DOHH2 (cell line): ENCODE measurements at regions not wholly inside any gene's neighbourhood (a gene's known extent, or its start where the extent isn't known, plus 50 kb on each side); places are given as distances from the start of the nearest gene placed in this dataset.
"Not testable (repeated sequence)": the region's sequence is repeated elsewhere in the genome, so short reads cannot be mapped to it uniquely, and the experiment has no call there.

Source experiments
- EZH2phosphoT487 ChIP-seq: fragments of 200-600 bp; sonication (generic); IDR thresholded peaks from 2 replicates; pipeline ENCODE4 v1.6.1; 2017; ENCODE audit warnings: borderline replicate concordance, mild to moderate bottlenecking, antibody characterized with exemption, low read length, moderate library complexity, mixed read lengths
- TF ChIP-seq, protein P1 (sequence below): fragments of 200-600 bp; sonication (generic); IDR thresholded peaks from one replicate; pipeline ENCODE4 v1.5.1; 2014; ENCODE audit warnings: antibody characterized with exemption, mild to moderate bottlenecking, low read depth, low read length; ENCODE audit not compliant: poor library complexity, severe bottlenecking

DNA sequence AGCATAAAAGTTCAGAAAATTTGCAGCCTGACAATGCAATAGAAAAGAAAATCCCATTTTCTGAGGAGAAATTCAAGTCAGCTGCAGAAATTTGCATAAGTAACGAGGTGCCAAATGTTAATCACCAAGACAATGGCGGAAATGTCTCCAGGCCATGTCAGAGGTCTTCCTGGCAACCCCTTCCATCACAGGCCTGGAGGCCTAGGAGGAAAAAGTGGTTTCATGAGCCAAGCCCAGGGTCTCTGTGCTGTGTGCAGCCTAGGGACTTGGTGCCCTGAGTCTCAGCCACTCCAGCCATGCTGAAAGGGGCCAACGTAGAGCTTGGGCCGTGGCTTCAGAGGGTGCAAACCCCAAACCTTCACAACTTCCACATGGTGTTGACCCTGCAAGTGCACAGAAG, 94.8 kb upstream of the UNC5B start:
- TF ChIP-seq, protein P1, sequence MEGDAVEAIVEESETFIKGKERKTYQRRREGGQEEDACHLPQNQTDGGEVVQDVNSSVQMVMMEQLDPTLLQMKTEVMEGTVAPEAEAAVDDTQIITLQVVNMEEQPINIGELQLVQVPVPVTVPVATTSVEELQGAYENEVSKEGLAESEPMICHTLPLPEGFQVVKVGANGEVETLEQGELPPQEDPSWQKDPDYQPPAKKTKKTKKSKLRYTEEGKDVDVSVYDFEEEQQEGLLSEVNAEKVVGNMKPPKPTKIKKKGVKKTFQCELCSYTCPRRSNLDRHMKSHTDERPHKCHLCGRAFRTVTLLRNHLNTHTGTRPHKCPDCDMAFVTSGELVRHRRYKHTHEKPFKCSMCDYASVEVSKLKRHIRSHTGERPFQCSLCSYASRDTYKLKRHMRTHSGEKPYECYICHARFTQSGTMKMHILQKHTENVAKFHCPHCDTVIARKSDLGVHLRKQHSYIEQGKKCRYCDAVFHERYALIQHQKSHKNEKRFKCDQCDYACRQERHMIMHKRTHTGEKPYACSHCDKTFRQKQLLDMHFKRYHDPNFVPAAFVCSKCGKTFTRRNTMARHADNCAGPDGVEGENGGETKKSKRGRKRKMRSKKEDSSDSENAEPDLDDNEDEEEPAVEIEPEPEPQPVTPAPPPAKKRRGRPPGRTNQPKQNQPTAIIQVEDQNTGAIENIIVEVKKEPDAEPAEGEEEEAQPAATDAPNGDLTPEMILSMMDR, result not testable (repeated sequence)
- not testable (repeated sequence) for TF ChIP-seq EZH2phosphoT487
